ENCODE measurements at regions not wholly inside any gene's neighbourhood (a gene's known extent, or its start where the extent isn't known, plus 50 kb on each side); places are given as distances from the start of the nearest gene placed in this dataset.

GRCh38 chr16:76816475-76816874 lies 374.5 kb upstream of the MON1B start:
- TF ChIP-seq CTCF (IDR thresholded peaks at IDR 0.05), result no peak
- no peak for TF ChIP-seq EP300 (IDR thresholded peaks at IDR 0.05)
- TF ChIP-seq POLR2A (IDR thresholded peaks at IDR 0.05), result no peak
